Renal cortical epithelial cell (primary cell): ENCODE measurements at regions not wholly inside any gene's neighbourhood (a gene's known extent, or its start where the extent isn't known, plus 50 kb on each side); places are given as distances from the start of the nearest gene placed in this dataset.
"Not testable (repeated sequence)": the region's sequence is repeated elsewhere in the genome, so short reads cannot be mapped to it uniquely, and the experiment has no call there.

Experiments
- DNase-seq: peaks from one replicate; pipeline ENCODE4 v3.0.0-alpha.2; 2011; ENCODE audit warnings: low read depth

DNA sequence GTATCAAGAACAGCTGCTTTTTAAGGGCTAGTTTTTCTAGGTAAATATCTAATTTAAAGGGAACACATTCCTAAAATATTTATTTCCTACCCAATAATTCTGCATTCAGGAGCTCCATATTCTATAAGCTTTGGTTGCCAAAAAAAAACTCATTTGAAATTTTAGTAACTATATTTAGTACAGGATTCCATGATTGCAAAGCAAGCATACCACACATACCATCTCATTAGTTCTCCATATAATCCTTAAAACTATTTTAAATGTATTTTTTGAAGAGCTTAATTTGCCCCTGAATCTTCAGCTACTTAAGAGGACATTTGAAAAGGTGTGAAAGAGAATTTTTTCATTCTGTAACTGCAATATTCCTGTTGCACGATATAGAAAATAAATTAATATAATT lies 877.0 kb downstream of the NR2F1-AS1 start:
- DNase-seq, result no peak

GRCh38 chr5:92695123-92696003 lies 885.7 kb downstream of the NR2F1-AS1 start:
- DNase-seq, result no peak

DNA sequence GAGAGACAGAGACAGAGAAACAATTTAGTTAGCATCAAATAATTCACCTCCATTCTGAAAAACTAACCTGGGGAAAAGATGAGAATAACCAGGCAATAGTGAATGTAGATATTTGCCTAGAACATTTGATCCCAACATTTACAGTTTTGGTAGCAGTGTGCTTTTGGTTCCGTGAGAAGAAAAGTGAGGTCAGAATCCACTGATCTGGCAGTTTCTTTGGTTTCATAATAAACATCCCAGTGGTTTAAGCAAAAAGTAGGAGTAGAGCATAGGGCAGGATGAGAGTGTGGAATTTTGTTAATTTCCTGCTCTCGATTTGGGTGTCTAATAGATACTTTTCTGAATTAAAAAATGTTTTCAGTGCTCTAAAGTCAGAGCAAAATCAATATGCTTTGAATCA lies 887.0 kb downstream of the NR2F1-AS1 start:
- DNase-seq, result no peak

DNA sequence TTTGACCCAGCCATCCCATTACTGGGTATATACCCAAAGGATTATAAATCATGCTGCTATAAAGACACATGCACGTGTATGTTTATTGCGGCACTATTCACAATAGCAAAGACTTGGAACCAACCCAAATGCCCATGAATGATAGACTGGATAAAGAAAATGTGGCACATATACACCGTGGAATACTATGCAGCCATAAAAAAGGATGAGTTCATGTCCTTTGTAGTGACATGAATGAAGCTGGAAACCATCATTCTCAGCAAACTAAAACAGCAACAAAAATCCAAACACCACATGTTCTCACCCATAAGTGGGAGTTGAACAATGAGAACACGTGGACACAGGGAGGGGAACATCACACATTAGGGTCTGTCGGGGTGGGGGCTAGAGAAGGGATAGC lies 889.1 kb downstream of the NR2F1-AS1 start:
- DNase-seq, result not testable (repeated sequence)

- peak; percentile 58 for DNase-seq
These were observed 892.9 kb downstream of the NR2F1-AS1 start for GRCh38 chr5:92687821-92688722.

DNA sequence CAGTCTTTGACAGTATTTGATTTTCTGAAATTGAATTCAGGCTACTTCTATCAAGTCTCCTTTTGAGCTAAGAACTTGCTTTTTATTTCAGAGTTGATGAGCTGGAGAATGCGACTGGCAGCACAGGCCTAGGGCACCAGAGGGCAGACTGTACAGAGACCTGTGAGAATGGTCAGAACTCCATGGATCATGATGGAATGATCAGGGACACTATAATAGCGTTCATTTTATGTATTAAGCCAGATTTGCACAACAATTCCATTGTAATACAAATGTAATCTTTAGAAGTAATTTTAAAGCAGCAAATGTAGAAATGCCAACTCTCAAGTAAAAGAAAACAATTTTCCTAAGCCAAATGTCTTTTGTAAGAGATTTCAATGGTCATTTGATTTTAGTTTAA lies 902.4 kb downstream of the NR2F1-AS1 start:
- DNase-seq, result peak; percentile 26

DNA sequence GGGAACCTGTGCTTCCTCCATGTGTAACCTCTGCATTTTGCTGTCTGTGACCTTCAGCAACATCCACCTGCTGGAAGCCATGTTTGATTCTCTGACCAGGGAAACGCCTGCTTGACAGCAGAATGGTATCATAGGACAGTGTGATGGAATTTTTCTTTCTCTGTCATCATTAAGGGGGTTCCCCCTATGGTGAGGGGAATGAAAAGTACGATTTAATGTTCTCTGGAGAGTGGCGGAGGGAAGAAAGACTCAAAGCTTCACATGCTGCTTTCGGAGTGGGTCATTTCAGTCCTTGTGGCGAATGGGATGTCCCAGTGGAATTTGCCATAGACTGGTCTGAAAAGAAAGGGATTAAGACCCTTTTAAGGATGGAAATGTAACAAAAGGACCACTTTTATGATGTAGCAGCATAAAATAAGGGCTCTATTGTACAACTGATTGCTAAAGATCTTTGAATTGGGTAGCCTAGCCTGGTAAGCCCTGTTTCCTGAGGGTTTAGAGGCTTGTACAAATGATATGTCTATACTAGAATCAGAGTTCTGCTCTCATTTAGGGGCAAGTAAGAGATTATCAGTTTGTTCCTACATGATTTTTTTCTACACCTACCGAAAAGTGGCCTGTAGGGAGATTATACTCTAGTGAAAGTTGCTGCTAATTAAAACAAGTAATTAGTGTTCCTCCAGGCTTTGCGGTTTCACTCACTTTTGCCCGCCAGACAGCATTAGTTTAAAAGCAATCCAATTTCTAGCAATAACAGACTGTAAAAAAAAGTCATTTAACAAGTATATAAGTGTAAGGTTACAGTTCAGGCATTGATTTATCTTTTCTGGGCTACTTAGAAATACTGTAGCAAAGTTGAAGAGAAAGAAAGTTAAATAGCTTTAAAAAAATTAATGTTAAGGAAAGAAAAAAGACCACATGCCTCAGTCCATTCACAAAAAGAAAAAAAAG lies 904.5 kb downstream of the NR2F1-AS1 start:
- no peak for DNase-seq

- no peak for DNase-seq
These were observed 906.7 kb downstream of the NR2F1-AS1 start for GRCh38 chr5:92674321-92674720.

DNA sequence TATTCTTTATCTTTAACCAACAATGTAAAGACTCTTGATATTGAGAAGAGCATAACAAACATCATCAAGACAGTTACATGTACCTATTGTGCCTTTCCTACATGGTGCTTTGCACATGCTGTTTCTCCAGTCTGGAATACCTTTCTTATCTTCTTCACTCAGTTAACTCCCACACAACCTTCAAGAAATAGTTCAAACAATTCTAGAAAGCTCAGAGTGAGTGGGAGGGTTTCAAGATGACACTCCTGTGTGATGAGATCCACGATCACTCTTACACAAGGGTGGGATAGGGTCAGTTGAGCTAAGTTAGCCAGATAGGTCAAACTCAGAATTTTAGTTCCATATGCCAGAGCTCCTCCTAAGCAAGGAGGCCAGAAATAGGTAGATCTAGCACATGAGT lies 915.5 kb downstream of the NR2F1-AS1 start:
- no peak for DNase-seq

DNA sequence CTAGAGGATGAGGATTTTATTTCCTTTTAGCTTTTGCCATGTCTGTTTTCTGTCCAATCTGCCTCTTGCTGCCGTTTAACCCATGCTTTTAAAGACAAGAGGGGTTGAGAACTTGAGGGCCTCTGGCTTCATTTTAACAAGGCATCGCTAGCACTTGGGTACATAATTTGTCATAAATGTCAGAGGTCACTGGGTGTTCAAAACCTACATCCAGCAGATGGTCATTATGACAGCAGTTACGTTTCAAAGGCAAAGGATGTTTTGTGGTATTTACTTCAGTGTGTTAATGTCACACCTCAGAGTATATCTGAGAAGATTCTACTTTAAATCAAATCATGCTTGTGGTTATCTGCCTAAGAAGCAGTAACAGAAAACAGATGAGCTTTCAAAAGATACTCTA lies 918.3 kb downstream of the NR2F1-AS1 start:
- no peak for DNase-seq

- peak; percentile 17 for DNase-seq
These were observed 921.8 kb downstream of the NR2F1-AS1 start for GRCh38 chr5:92659246-92659645.

DNA sequence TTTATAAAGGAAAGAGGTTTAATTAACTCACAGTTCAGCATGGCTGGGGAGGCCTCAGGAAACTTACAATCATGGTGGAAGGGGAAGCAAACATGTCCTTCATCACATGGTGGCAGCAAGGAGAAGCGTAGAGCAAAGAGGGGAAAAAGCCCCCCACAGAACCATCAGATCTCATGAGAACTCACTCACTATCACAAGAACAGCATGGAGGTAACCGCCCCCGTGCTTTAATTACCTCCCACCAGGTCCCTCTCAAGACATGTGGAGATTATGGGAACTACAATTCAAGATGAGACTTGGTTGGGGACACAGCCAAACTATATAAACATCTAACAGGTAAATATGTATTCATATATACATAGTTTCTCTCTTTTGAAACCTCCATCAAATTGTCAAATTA lies 926.4 kb downstream of the NR2F1-AS1 start:
- not testable (repeated sequence) for DNase-seq

- no peak for DNase-seq
These were observed 927.1 kb downstream of the NR2F1-AS1 start for GRCh38 chr5:92653730-92654461.

DNA sequence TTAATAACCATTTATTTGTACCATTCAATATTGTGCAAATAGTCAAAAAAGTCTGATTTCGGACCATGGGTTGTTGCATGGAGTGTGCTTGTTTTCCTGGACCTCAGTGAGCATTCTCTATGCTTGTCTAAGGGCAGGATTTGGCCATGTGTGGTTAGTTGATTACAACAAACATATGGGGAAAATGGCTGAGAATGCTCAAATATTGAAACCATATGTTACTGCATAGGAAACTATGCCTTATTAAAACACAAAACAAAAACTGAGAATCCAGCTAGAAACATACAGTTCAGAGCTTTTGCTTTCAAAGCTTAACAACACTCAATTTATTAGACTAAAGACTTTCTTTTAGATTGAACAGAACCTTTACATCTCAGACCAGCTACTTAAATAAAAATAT lies 928.3 kb downstream of the NR2F1-AS1 start:
- DNase-seq, result no peak

DNA sequence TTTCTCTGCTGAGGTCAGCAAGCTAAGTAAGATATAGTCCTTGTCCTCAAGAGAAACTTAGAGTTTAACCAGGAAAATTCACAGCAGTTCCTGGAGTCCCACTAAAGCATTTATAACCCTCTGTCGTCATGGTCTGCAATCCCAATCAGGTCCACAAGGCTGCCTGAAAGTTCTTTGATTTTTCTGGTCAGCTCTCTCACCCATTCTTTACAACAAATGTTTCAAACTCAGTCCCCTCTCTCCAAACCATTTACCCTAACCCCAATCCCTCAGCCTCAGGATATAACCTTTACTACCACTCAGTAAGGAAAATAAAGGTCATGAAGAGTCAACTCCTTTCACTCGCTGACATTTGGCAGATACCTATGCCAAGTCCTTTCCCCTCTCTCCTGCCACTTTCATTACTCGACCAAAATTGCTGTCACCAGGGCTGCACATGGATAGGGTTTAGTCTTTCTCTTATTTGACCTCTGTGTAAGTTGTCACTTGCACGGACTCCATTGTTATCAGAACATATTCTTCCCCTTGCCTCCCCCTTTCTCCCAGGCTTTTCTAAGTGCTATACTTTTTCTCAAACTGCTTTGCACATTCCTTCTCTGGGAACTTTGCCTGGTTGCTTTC lies 936.6 kb downstream of the NR2F1-AS1 start:
- peak; percentile 4 for DNase-seq

GRCh38 chr5:92641031-92641962 lies 939.7 kb downstream of the NR2F1-AS1 start:
- peak; percentile 85 for DNase-seq

GRCh38 chr5:92640340-92640739 lies 940.7 kb downstream of the NR2F1-AS1 start:
- DNase-seq, result no peak

DNA sequence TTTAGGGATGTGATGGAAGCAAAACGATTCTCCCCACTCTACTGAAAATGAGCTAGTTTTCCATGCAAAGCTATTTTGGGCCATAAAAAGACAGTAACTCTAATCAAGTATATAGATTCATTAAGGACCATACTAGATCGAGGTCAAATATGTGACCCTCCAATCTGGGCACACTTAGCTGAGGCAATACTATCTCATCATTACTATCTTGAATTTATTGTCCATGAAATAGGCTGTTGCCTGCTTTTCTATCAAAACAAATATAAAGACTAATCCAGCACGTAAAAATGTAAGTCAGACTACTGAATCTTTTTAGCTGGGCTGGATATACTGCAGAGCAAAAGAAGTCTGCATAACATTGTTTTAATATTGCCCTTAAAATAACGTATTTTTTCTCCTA lies 943.1 kb downstream of the NR2F1-AS1 start:
- no peak for DNase-seq

DNA sequence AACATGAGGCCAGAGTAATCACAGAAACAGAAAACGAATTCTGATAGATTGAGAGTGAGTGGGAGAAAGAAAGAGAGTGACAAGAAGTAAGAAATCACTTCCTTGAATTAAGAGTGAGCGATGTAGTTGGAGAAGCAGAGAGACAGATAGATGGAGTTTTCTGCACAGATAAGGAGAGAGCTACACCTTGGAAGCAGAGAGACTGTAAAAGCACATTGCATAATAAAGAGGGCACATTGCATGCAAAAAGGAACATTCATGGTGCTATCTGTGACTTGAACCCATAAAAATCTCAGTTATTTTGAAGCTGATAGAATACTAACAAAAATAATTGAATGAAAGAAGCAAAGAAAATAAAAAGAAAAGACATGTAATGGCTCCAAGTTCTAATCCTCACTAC lies 943.8 kb downstream of the NR2F1-AS1 start:
- no peak for DNase-seq
